ENCODE measurements at regions not wholly inside any gene's neighbourhood (a gene's known extent, or its start where the extent isn't known, plus 50 kb on each side); places are given as distances from the start of the nearest gene placed in this dataset.

DNA sequence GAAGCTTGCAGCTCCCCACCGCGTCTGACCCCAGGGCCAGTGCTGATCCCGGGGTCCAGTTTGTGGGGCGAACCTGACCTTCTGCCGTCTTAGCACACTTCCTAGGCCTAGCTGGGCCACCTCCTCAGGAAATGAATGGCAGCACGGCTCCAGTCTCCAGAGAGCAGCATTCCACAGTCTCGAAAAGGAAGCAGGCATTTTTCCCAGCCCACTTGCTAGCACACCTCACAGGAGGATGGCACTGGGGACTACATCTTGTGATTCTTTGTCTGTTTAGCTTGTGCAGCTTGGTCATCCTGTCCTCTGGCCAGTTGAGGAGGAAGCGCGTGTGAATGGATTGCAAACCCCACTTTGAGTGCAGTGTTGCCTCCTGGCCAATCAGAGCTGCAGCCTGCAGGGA, 308.0 kb upstream of the IRX2 start:
- intact Hi-C loops (cut with micrococcal nuclease; ENCODE audit: unreplicated experiment), result no loop called here
- H3F3A ChIP-seq (ENCODE audit: insufficient read depth, low read depth), result no peaks in the 10 kb centered on the region
- ChIA-PET CTCF (no interaction called here), POLR2A (ENCODE audit: unreplicated experiment) (no interaction called here)
- no peak overlapping the region for H3K4me2 ChIP-seq
- H3K36me3 ChIP-seq (ENCODE audit: low read depth), result no peaks in the 10 kb centered on the region
- no peak overlapping the region for H3K27ac ChIP-seq
- DNase-seq, result no peak
- no peaks in the 10 kb centered on the region; the same call in 1 of the 2 replicates for H3K9me3 ChIP-seq (ENCODE audit: insufficient read depth, low read depth)
- no peaks in the 10 kb centered on the region for H3K9me2 ChIP-seq (ENCODE audit: insufficient read depth)
- no peak overlapping the region for H3K4me3 ChIP-seq
- H2AFZ ChIP-seq, result no peak overlapping the region
- H3K27me3 ChIP-seq (ENCODE audit: insufficient read depth, low read depth), result peaks cover 61% of the 10 kb centered on the region
- no peaks in the 10 kb centered on the region; the same call in 1 of the 2 replicates for H4K20me1 ChIP-seq (ENCODE audit: insufficient read depth)
- no peaks in the 10 kb centered on the region for H3K4me1 ChIP-seq (replicated peaks; ENCODE audit: insufficient read depth)
- no peaks in the 10 kb centered on the region for H3K79me2 ChIP-seq (ENCODE audit: low read depth)
- TF ChIP-seq, protein P1, sequence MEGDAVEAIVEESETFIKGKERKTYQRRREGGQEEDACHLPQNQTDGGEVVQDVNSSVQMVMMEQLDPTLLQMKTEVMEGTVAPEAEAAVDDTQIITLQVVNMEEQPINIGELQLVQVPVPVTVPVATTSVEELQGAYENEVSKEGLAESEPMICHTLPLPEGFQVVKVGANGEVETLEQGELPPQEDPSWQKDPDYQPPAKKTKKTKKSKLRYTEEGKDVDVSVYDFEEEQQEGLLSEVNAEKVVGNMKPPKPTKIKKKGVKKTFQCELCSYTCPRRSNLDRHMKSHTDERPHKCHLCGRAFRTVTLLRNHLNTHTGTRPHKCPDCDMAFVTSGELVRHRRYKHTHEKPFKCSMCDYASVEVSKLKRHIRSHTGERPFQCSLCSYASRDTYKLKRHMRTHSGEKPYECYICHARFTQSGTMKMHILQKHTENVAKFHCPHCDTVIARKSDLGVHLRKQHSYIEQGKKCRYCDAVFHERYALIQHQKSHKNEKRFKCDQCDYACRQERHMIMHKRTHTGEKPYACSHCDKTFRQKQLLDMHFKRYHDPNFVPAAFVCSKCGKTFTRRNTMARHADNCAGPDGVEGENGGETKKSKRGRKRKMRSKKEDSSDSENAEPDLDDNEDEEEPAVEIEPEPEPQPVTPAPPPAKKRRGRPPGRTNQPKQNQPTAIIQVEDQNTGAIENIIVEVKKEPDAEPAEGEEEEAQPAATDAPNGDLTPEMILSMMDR (conservative IDR thresholded peaks at IDR 0.05), result no peak
- no peak for TF ChIP-seq EZH2 (IDR thresholded peaks at IDR 0.05; ENCODE audit: low read depth)
- no TSS peak for BruUV-seq (replicated peaks)

DNA sequence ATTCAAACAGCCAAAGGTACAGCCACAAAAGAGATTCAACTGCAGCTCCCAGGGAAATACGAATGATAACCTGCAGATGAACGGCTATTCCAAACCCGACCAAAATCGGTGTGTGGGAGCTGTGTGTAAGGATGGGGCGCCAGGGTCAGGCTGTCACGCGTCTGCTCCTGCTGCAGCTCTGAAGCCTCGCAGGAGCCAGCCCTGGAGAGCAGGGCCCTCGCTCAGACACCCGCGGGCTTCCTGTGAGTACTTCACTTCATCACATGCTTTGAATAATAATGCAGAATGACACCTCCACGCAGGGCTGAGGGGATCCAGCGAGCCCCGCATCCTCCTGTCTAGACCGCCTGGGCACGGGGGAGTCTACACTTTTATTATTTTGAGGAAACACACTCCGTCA, 307.5 kb upstream of the IRX2 start:
- POLR2A ChIA-PET (ENCODE audit: unreplicated experiment), result no interaction called here
- no peak overlapping the region for H2AFZ ChIP-seq
- H3K4me3 ChIP-seq, result no peak overlapping the region
- H4K20me1 ChIP-seq (ENCODE audit: insufficient read depth), result no peaks in the 10 kb centered on the region; the same call in 1 of the 2 replicates
- no peak overlapping the region for H3K27ac ChIP-seq
- H3K36me3 ChIP-seq (ENCODE audit: low read depth), result no peaks in the 10 kb centered on the region
- no peaks in the 10 kb centered on the region for H3F3A ChIP-seq (ENCODE audit: insufficient read depth, low read depth)
- no peaks in the 10 kb centered on the region for H3K79me2 ChIP-seq (ENCODE audit: low read depth)
- BruUV-seq (replicated peaks), result no TSS peak
- no peak for DNase-seq
- H3K9me3 ChIP-seq (ENCODE audit: insufficient read depth, low read depth), result no peaks in the 10 kb centered on the region; the same call in 1 of the 2 replicates
- CTCF ChIA-PET, result no interaction called here
- no peaks in the 10 kb centered on the region for H3K9me2 ChIP-seq (ENCODE audit: insufficient read depth)
- TF ChIP-seq EZH2 (IDR thresholded peaks at IDR 0.05; ENCODE audit: low read depth), result no peak
- TF ChIP-seq, protein P1 (conservative IDR thresholded peaks at IDR 0.05), result no peak
- peaks cover 61% of the 10 kb centered on the region for H3K27me3 ChIP-seq (ENCODE audit: insufficient read depth, low read depth)
- H3K4me2 ChIP-seq, result no peak overlapping the region
- H3K4me1 ChIP-seq (replicated peaks; ENCODE audit: insufficient read depth), result no peaks in the 10 kb centered on the region
- intact Hi-C loops (cut with micrococcal nuclease; ENCODE audit: unreplicated experiment), result no loop called here

DNA sequence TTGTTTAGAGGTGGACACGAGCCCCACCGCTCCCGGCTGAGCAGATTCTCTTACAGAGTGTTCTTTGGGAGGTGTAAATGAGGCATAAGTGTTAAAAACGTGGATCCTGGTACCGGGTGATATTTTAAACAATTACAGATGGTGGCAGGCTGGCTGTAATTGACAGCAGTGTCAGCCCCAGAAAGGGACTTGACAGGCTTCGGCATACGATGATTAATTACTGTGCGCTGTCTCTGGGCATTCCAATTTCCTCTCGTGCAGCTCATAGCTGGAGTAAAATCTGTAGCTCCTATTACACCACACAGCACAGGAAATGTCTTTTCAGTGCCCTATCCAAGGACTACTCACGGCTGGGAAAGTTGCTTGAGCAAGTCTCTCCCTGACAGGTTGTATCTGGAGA, 305.4 kb upstream of the IRX2 start:
- intact Hi-C loops (cut with micrococcal nuclease; ENCODE audit: unreplicated experiment), result no loop called here
- Histone ChIP-seq H3K4me3 (no peak overlapping the region), H3K9me2 (ENCODE audit: insufficient read depth) (no peaks in the 10 kb centered on the region), H3K9me3 (ENCODE audit: insufficient read depth, low read depth) (no peaks in the 10 kb centered on the region; the same call in 1 of the 2 replicates), H2AFZ (no peak overlapping the region), H4K20me1 (ENCODE audit: insufficient read depth) (no peaks in the 10 kb centered on the region; the same call in 1 of the 2 replicates), H3K4me1 (replicated peaks; ENCODE audit: insufficient read depth) (no peaks in the 10 kb centered on the region), H3K27me3 (ENCODE audit: insufficient read depth, low read depth) (peaks cover 72% of the 10 kb centered on the region), H3K36me3 (ENCODE audit: low read depth) (no peaks in the 10 kb centered on the region), H3F3A (ENCODE audit: insufficient read depth, low read depth) (no peaks in the 10 kb centered on the region), H3K4me2 (no peak overlapping the region), H3K79me2 (ENCODE audit: low read depth) (no peaks in the 10 kb centered on the region), H3K27ac (no peak overlapping the region)
- TF ChIP-seq EZH2 (IDR thresholded peaks at IDR 0.05; ENCODE audit: low read depth), result no peak
- TF ChIP-seq, protein P1 (conservative IDR thresholded peaks at IDR 0.05), result no peak
- DNase-seq, result no peak
- CTCF ChIA-PET, result no interaction called here
- BruUV-seq (replicated peaks), result no TSS peak
- POLR2A ChIA-PET (ENCODE audit: unreplicated experiment), result interaction anchor here (0.6 to 0.9 kb wide), 2 partner anchors 104 to 1296 kb away, joined by 3 to 6 read pairs; no protein-coding TSS in a partner anchor
